Coronary artery (tissue), 2 donors: ENCODE measurements at regions not wholly inside any gene's neighbourhood (a gene's known extent, or its start where the extent isn't known, plus 50 kb on each side); places are given as distances from the start of the nearest gene placed in this dataset.

Experiments
- DNase-seq: peaks from one replicate; pipeline ENCODE4 v3.0.0-alpha.2; 2017; ENCODE audit warnings: low spot score
- H3K27ac ChIP-seq, 2 donors: fragments of 200-600 bp; sonication (generic); one replicate each; pipeline ENCODE4 v1.5.1; 2016 to 2019
- H3K4me3 ChIP-seq: fragments of 200-600 bp; sonication (generic); 2 replicates; pipeline ENCODE4 v1.5.1; 2016; ENCODE audit warnings: mild to moderate bottlenecking, moderate library complexity
- CTCF ChIP-seq: fragments of 200-600 bp; sonication (generic); IDR thresholded peaks from one replicate; pipeline ENCODE4 v1.5.1; 2019; ENCODE audit warnings: antibody characterized with exemption

- H3K4me3 ChIP-seq, result no peak overlapping the region
- no peak for DNase-seq
- H3K27ac ChIP-seq, result peak overlapping the region in 1 of 2 donors; percentile 1
- TF ChIP-seq CTCF, result no peak
These were observed 536.5 kb upstream of the MGMT start for GRCh38 chr10:128930515-128930914.

- no peak overlapping the region for H3K27ac ChIP-seq
- H3K4me3 ChIP-seq, result no peak overlapping the region
- DNase-seq, result no peak
- no peak for TF ChIP-seq CTCF
These were observed 534.8 kb upstream of the MGMT start for GRCh38 chr10:128932071-128932820.

GRCh38 chr10:128934492-128934891, 532.5 kb upstream of the MGMT start:
- no peak for DNase-seq
- Histone ChIP-seq H3K27ac (no peak overlapping the region), H3K4me3 (no peak overlapping the region)
- no peak for TF ChIP-seq CTCF

- DNase-seq, result no peak
- no peak overlapping the region for H3K4me3 ChIP-seq
- TF ChIP-seq CTCF, result no peak
- no peak overlapping the region for H3K27ac ChIP-seq
These were observed 530.6 kb upstream of the MGMT start for GRCh38 chr10:128936392-128936791.

- TF ChIP-seq CTCF, result no peak
- H3K4me3 ChIP-seq, result no peak overlapping the region
- H3K27ac ChIP-seq, result no peak overlapping the region
- DNase-seq, result no peak
These were observed 528.5 kb upstream of the MGMT start for GRCh38 chr10:128938558-128938957.

- no peak overlapping the region for H3K4me3 ChIP-seq
- DNase-seq, result no peak
- TF ChIP-seq CTCF, result no peak
- H3K27ac ChIP-seq, result no peak overlapping the region
These were observed 527.0 kb upstream of the MGMT start for GRCh38 chr10:128940081-128940480.

- Histone ChIP-seq H3K4me3 (no peak overlapping the region), H3K27ac (no peak overlapping the region)
- no peak for TF ChIP-seq CTCF
- DNase-seq, result no peak
These were observed 523.9 kb upstream of the MGMT start for GRCh38 chr10:128943111-128943510.
